Mesenchymal stem cell (in vitro differentiated cells and primary cell): ENCODE measurements at regions not wholly inside any gene's neighbourhood (a gene's known extent, or its start where the extent isn't known, plus 50 kb on each side); places are given as distances from the start of the nearest gene placed in this dataset.

Experiments
- DNase-seq: peaks from one replicate; pipeline ENCODE4 v3.0.0-alpha.2; 2013
- H2AFZ ChIP-seq: one replicate; pipeline ENCODE4 v1.6.1; 2013; ENCODE audit warnings: low read depth, mild to moderate bottlenecking, control low read depth, inconsistent platforms, low read length, moderate library complexity
- H2AK5ac ChIP-seq: 2 replicates; pipeline ENCODE4 v1.6.1; 2013; ENCODE audit warnings: low read length, moderate library complexity, mild to moderate bottlenecking, inconsistent platforms; ENCODE audit not compliant: severe bottlenecking
- H2BK120ac ChIP-seq: one replicate; pipeline ENCODE4 v1.6.1; 2013; ENCODE audit warnings: low read depth, mild to moderate bottlenecking, inconsistent platforms, low read length, moderate library complexity
- H2BK12ac ChIP-seq, 2 experiments: one replicate each; pipeline ENCODE4 v1.6.1; 2013; ENCODE audit warnings: inconsistent platforms in 2 of 2, low read length in 2 of 2, mild to moderate bottlenecking in 2 of 2, moderate library complexity in 2 of 2, control low read depth in 1 of 2
- H2BK15ac ChIP-seq: one replicate; pipeline ENCODE4 v1.6.1; 2013; ENCODE audit warnings: mild to moderate bottlenecking, low read depth, inconsistent platforms; ENCODE audit not compliant: poor library complexity, severe bottlenecking
- H2BK5ac ChIP-seq: 2 replicates; pipeline ENCODE4 v1.6.1; 2013; ENCODE audit warnings: low read depth, mild to moderate bottlenecking, low read length, control low read depth, inconsistent platforms; ENCODE audit not compliant: poor library complexity, severe bottlenecking
- H3K14ac ChIP-seq, 2 experiments: one replicate each; pipeline ENCODE4 v1.6.1; 2013; ENCODE audit warnings: inconsistent platforms in 2 of 2, low read length in 2 of 2, control low read depth in 1 of 2, mild to moderate bottlenecking in 1 of 2, moderate library complexity in 1 of 2
- H3K18ac ChIP-seq, 2 experiments: one replicate each; pipeline ENCODE4 v1.6.1; 2013; ENCODE audit warnings: inconsistent platforms in 2 of 2, low read length in 2 of 2, control low read depth in 1 of 2, low read depth in 1 of 2, mild to moderate bottlenecking in 1 of 2
- H3K23ac ChIP-seq, 2 experiments: one replicate each; pipeline ENCODE4 v1.6.1; 2013; ENCODE audit warnings: inconsistent platforms in 2 of 2, low read length in 2 of 2, mild to moderate bottlenecking in 2 of 2, moderate library complexity in 2 of 2, control low read depth in 1 of 2
- H3K27ac ChIP-seq: 2 replicates; pipeline ENCODE4 v1.5.1; 2013; ENCODE audit warnings: mild to moderate bottlenecking, moderate library complexity, low read length, control low read depth, inconsistent platforms; ENCODE audit not compliant: poor library complexity, severe bottlenecking
- H3K27me3 ChIP-seq, 2 experiments: 2 replicates each; pipeline versions ENCODE4 v1.6.1 to v1.7.0; 2013; ENCODE audit warnings: low read length in 2 of 2, mild to moderate bottlenecking in 2 of 2, moderate library complexity in 2 of 2, control low read depth in 1 of 2, inconsistent platforms in 1 of 2; ENCODE audit not compliant: control insufficient read depth in 1 of 2, insufficient read depth in 1 of 2
- H3K36me3 ChIP-seq, 2 experiments: 2 replicates each; pipeline versions ENCODE4 v1.6.1 to v1.7.0; 2013; ENCODE audit warnings: low read length in 2 of 2, control low read depth in 1 of 2, inconsistent platforms in 1 of 2, low read depth in 1 of 2, mild to moderate bottlenecking in 1 of 2; ENCODE audit not compliant: insufficient read depth in 2 of 2, control insufficient read depth in 1 of 2
- H3K4ac ChIP-seq, 2 experiments: one replicate each; pipeline ENCODE4 v1.6.1; 2013; ENCODE audit warnings: inconsistent platforms in 2 of 2, low read length in 2 of 2, mild to moderate bottlenecking in 2 of 2, moderate library complexity in 2 of 2, control low read depth in 1 of 2, low read depth in 1 of 2
- H3K4me1 ChIP-seq: 2 replicates; pipeline ENCODE4 v1.6.1; 2013; ENCODE audit warnings: low read depth, low read length, control low read depth; ENCODE audit not compliant: control insufficient read depth, insufficient read depth
- H3K4me2 ChIP-seq: 2 replicates; pipeline ENCODE4 v1.6.1; 2013; ENCODE audit warnings: low read length, mild to moderate bottlenecking, inconsistent platforms; ENCODE audit not compliant: poor library complexity, severe bottlenecking
- H3K4me3 ChIP-seq, 2 experiments: 2 replicates each; pipeline versions ENCODE4 v1.5.1 to v1.7.0; 2013; ENCODE audit warnings: low read length in 2 of 2, mild to moderate bottlenecking in 2 of 2, control low read depth in 1 of 2, low read depth in 1 of 2; ENCODE audit not compliant: insufficient read depth in 1 of 2
- H3K79me1 ChIP-seq: replicated peaks from 2 replicates; pipeline ENCODE4 v1.6.1; 2013; ENCODE audit warnings: mild to moderate bottlenecking, control low read depth, low read length, inconsistent platforms; ENCODE audit not compliant: poor library complexity, severe bottlenecking
- H3K9ac ChIP-seq: 2 replicates; pipeline ENCODE4 v1.7.0; 2013; ENCODE audit warnings: mild to moderate bottlenecking, low read length, moderate library complexity
- H3K9me3 ChIP-seq: 2 replicates; pipeline ENCODE4 v1.7.0; 2013; ENCODE audit warnings: mild to moderate bottlenecking, low read length; ENCODE audit not compliant: control insufficient read depth
- H4K8ac ChIP-seq: one replicate; pipeline ENCODE4 v1.6.1; 2013; ENCODE audit warnings: inconsistent platforms, mild to moderate bottlenecking, low read length, moderate library complexity
- H4K91ac ChIP-seq: one replicate; pipeline ENCODE4 v1.6.1; 2013; ENCODE audit warnings: mild to moderate bottlenecking, low read length, inconsistent platforms
- WGBS: methylation state at CpG from one replicate; pipeline ENCODE4 v1.1.7; 2013; ENCODE audit warnings: mixed read lengths; 5-methylcytosine and 5-hydroxymethylcytosine counted together

DNA sequence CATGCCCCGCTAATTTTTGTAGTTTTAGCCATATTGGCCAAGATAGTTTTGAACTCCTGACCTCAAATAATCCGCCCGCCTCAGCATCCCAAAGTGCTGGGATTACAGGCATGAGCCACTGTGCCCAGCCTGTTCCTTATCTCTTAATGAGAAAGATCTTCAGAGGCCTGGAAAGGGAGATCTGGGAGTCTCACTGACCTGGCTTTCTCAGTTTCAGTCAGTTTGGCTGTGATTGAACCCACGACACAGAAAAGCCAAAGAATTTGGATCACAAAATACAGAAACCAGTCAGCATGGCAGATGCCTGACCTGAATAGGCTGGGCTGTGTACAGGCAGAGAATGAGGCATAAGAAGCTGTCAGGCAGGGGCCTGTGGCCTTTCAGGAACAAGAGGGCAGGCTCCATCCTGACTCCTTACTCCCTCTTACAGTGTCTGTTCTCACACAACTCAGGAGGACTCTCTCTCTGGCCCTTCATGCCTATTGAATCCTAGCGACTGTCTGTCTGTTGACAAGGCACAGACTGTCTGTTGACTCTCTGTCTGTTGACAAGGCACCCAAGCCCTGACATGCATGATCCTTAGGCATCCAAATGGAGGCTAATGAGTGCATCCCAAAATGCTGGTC, 366.5 kb upstream of the CCDC196 start:
- Histone ChIP-seq H3K27ac (no peak overlapping the region), H3K4ac (no peak overlapping the region), H4K91ac (no peak overlapping the region), H3K4me1 (no peaks in the 10 kb centered on the region), H3K18ac (no peak overlapping the region), H2BK5ac (no peak overlapping the region), H3K4me3 (no peak overlapping the region), H3K79me1 (no peaks in the 10 kb centered on the region), H3K9me3 (no peaks in the 10 kb centered on the region), H3K14ac (no peak overlapping the region), H2BK15ac (no peak overlapping the region), H3K4me2 (no peak overlapping the region), H2BK12ac (no peak overlapping the region), H2AK5ac (no peak overlapping the region), H2BK120ac (no peak overlapping the region), H4K8ac (no peak overlapping the region), H2AFZ (no peak overlapping the region), H3K27me3 (no peaks in the 10 kb centered on the region), H3K9ac (no peak overlapping the region), H3K36me3 (no peaks in the 10 kb centered on the region), H3K23ac (no peak overlapping the region)
- no peak for DNase-seq
- WGBS: 70% methylated on average over 5 of the region's 5 CpGs

GRCh38 chr14:66120402-66120801, 365.8 kb upstream of the CCDC196 start:
- H3K27me3 ChIP-seq: no peaks in the 10 kb centered on the region
- no peaks in the 10 kb centered on the region for H3K9me3 ChIP-seq
- no peak overlapping the region for H3K4ac ChIP-seq
- no CpG with 5 or more reads among the region's 3 CpGs for WGBS
- no peak overlapping the region for H2AK5ac ChIP-seq
- H3K27ac ChIP-seq: no peak overlapping the region
- no peak for DNase-seq
- H3K4me1 ChIP-seq: no peaks in the 10 kb centered on the region
- no peak overlapping the region for H4K8ac ChIP-seq
- H3K23ac ChIP-seq: no peak overlapping the region
- H2BK15ac ChIP-seq: no peak overlapping the region
- H3K18ac ChIP-seq: no peak overlapping the region
- H3K14ac ChIP-seq: no peak overlapping the region
- no peaks in the 10 kb centered on the region for H3K79me1 ChIP-seq
- no peak overlapping the region for H2BK5ac ChIP-seq
- no peaks in the 10 kb centered on the region for H3K36me3 ChIP-seq
- no peak overlapping the region for H3K4me3 ChIP-seq
- no peak overlapping the region for H3K4me2 ChIP-seq
- H2BK12ac ChIP-seq: no peak overlapping the region
- H4K91ac ChIP-seq: no peak overlapping the region
- H2BK120ac ChIP-seq: no peak overlapping the region
- no peak overlapping the region for H3K9ac ChIP-seq
- H2AFZ ChIP-seq: no peak overlapping the region

- no peak overlapping the region for H4K8ac ChIP-seq
- no peak overlapping the region for H2BK12ac ChIP-seq
- H4K91ac ChIP-seq: no peak overlapping the region
- no peak overlapping the region for H2AK5ac ChIP-seq
- no peak overlapping the region for H3K23ac ChIP-seq
- H2BK15ac ChIP-seq: no peak overlapping the region
- no peaks in the 10 kb centered on the region for H3K27me3 ChIP-seq
- H3K14ac ChIP-seq: no peak overlapping the region
- DNase-seq: no peak
- no peak overlapping the region for H2BK5ac ChIP-seq
- H3K9me3 ChIP-seq: no peaks in the 10 kb centered on the region
- H3K79me1 ChIP-seq: no peaks in the 10 kb centered on the region
- H3K4me1 ChIP-seq: no peaks in the 10 kb centered on the region
- H3K27ac ChIP-seq: no peak overlapping the region
- no peaks in the 10 kb centered on the region for H3K36me3 ChIP-seq
- H3K9ac ChIP-seq: no peak overlapping the region
- no peak overlapping the region for H3K4me2 ChIP-seq
- no peak overlapping the region for H3K18ac ChIP-seq
- no peak overlapping the region for H2BK120ac ChIP-seq
- 68% methylated on average over 2 of the region's 3 CpGs for WGBS
- H3K4ac ChIP-seq: no peak overlapping the region
- no peak overlapping the region for H3K4me3 ChIP-seq
- H2AFZ ChIP-seq: no peak overlapping the region
Measured at GRCh38 chr14:66121859-66122258, 364.3 kb upstream of the CCDC196 start.

- WGBS: 64% methylated on average over 2 of the region's 2 CpGs
Measured at GRCh38 chr14:66129224-66129623, 356.9 kb upstream of the CCDC196 start.

More at GRCh38 chr14:66129224-66129623, 356.9 kb upstream of the CCDC196 start:
- Histone ChIP-seq H3K27me3 (no peaks in the 10 kb centered on the region), H3K4ac (no peak overlapping the region), H3K4me3 (no peak overlapping the region), H4K8ac (no peak overlapping the region), H2BK5ac (no peak overlapping the region), H2AK5ac (no peak overlapping the region), H3K23ac (no peak overlapping the region), H3K4me1 (no peaks in the 10 kb centered on the region), H3K36me3 (no peaks in the 10 kb centered on the region), H3K4me2 (no peak overlapping the region), H2AFZ (no peak overlapping the region), H4K91ac (no peak overlapping the region), H2BK120ac (no peak overlapping the region), H3K79me1 (no peaks in the 10 kb centered on the region), H2BK15ac (no peak overlapping the region), H3K9ac (no peak overlapping the region), H3K18ac (no peak overlapping the region), H3K14ac (no peak overlapping the region), H3K9me3 (no peaks in the 10 kb centered on the region), H3K27ac (no peak overlapping the region), H2BK12ac (no peak overlapping the region)
- no peak for DNase-seq
